Inferior parietal cortex (tissue), 1 donor: ENCODE measurements at regions not wholly inside any gene's neighbourhood (a gene's known extent, or its start where the extent isn't known, plus 50 kb on each side); places are given as distances from the start of the nearest gene placed in this dataset.
"Not testable (repeated sequence)": the region's sequence is repeated elsewhere in the genome, so short reads cannot be mapped to it uniquely, and the experiment has no call there.

Experiments
- DNase-seq: peaks from one replicate; pipeline ENCODE4 v3.0.0-alpha.2; 2016; ENCODE audit errors: extremely low spot score

GRCh38 chr1:104463126-104463697 lies 713.5 kb downstream of the AMY1C start:
- no peak for DNase-seq

GRCh38 chr1:104466068-104466467 lies 716.4 kb downstream of the AMY1C start:
- DNase-seq: no peak

- no peak for DNase-seq
These were observed 717.9 kb downstream of the AMY1C start for GRCh38 chr1:104467590-104467989.

GRCh38 chr1:104468282-104468681 lies 718.6 kb downstream of the AMY1C start:
- DNase-seq: no peak

GRCh38 chr1:104476126-104476525 lies 726.4 kb downstream of the AMY1C start:
- peak; percentile 18 for DNase-seq

GRCh38 chr1:104488296-104489015 lies 738.8 kb downstream of the AMY1C start:
- DNase-seq: no peak

- DNase-seq: no peak
These were observed 776.6 kb downstream of the AMY1C start for GRCh38 chr1:104526158-104526795.

- no peak for DNase-seq
These were observed 782.3 kb downstream of the AMY1C start for GRCh38 chr1:104531990-104532389.

- DNase-seq: no peak
These were observed 824.9 kb downstream of the AMY1C start for GRCh38 chr1:104574620-104575019.

GRCh38 chr1:104592926-104593325 lies 843.2 kb downstream of the AMY1C start:
- DNase-seq: no peak

GRCh38 chr1:104593413-104594187 lies 843.9 kb downstream of the AMY1C start:
- no peak for DNase-seq

GRCh38 chr1:104617474-104617873 lies 867.8 kb downstream of the AMY1C start:
- no peak for DNase-seq

- no peak for DNase-seq
These were observed 871.5 kb downstream of the AMY1C start for GRCh38 chr1:104621221-104621620.

- no peak for DNase-seq
These were observed 874.8 kb downstream of the AMY1C start for GRCh38 chr1:104624538-104624937.

- DNase-seq: no peak
These were observed 879.9 kb downstream of the AMY1C start for GRCh38 chr1:104629589-104629988.

- no peak for DNase-seq
These were observed 881.0 kb downstream of the AMY1C start for GRCh38 chr1:104630567-104631149.

- DNase-seq: no peak
These were observed 886.9 kb downstream of the AMY1C start for GRCh38 chr1:104636581-104636980.

GRCh38 chr1:104646233-104646632 lies 896.5 kb downstream of the AMY1C start:
- DNase-seq: no peak

- peak; percentile 31 for DNase-seq
These were observed 898.6 kb downstream of the AMY1C start for GRCh38 chr1:104648269-104648691.

- not testable (repeated sequence) for DNase-seq
These were observed 914.7 kb downstream of the AMY1C start for GRCh38 chr1:104664374-104664773.

- no peak for DNase-seq
These were observed 915.6 kb downstream of the AMY1C start for GRCh38 chr1:104665300-104665699.
